ENCODE measurements at regions not wholly inside any gene's neighbourhood (a gene's known extent, or its start where the extent isn't known, plus 50 kb on each side); places are given as distances from the start of the nearest gene placed in this dataset.

GRCh38 chr4:98712607-98713006 lies 54.2 kb upstream of the TSPAN5 start:
- intact Hi-C loops (cut with micrococcal nuclease), result no loop called here
- Mint-ChIP-seq H3K36me3 (ENCODE audit: low read depth) (peaks cover 12% of the 10 kb centered on the region), H3K4me1 (ENCODE audit: low read depth) (no peaks in the 10 kb centered on the region), H3K9me3 (peaks cover 25% of the 10 kb centered on the region), H3K27ac (no peak overlapping the region), H3K4me3 (no peak overlapping the region), H3K27me3 (ENCODE audit: insufficient read depth) (peaks cover 3% of the 10 kb centered on the region)
- DNase-seq (ENCODE audit: low spot score), result no peak

- Mint-ChIP-seq H3K9me3 (peaks cover 30% of the 10 kb centered on the region), H3K27me3 (ENCODE audit: insufficient read depth) (peaks cover 2% of the 10 kb centered on the region), H3K36me3 (ENCODE audit: low read depth) (peaks cover 13% of the 10 kb centered on the region), H3K4me1 (ENCODE audit: low read depth) (peaks cover 10% of the 10 kb centered on the region), H3K27ac (no peak overlapping the region), H3K4me3 (no peak overlapping the region)
- intact Hi-C loops (cut with micrococcal nuclease), result no loop called here
- DNase-seq (ENCODE audit: low spot score), result no peak
Measured at GRCh38 chr4:98711526-98711925, 53.1 kb upstream of the TSPAN5 start.

- intact Hi-C loops (cut with micrococcal nuclease), result no loop called here
- peaks cover 20% of the 10 kb centered on the region for H3K36me3 Mint-ChIP-seq (ENCODE audit: low read depth)
- peaks cover 31% of the 10 kb centered on the region for H3K9me3 Mint-ChIP-seq
- no peaks in the 10 kb centered on the region for H3K27me3 Mint-ChIP-seq (ENCODE audit: insufficient read depth)
- H3K4me1 Mint-ChIP-seq (ENCODE audit: low read depth), result peaks cover 17% of the 10 kb centered on the region
- no peak for DNase-seq (ENCODE audit: low spot score)
- no peak overlapping the region for H3K27ac Mint-ChIP-seq
- H3K4me3 Mint-ChIP-seq, result no peak overlapping the region
Measured at GRCh38 chr4:98710831-98711230, 52.4 kb upstream of the TSPAN5 start.

Measured in activated T-helper 1 cell treated with anti-CD3 and anti-CD28 coated beads, Interleukin-12 subunit alpha, Interleukin-12 subunit beta, Interleukin-2, Interleukin-4 antibody, amounts not matched to agents 30 ng/mL and 10 ng/mL and 1 ng/mL, durations not matched to agents 14 hours and 24 hours and 36 hours (primary cell).